Activated CD4-positive, alpha-beta T cell treated with anti-CD3 and anti-CD28 coated beads for 36 hours (primary cell): ENCODE measurements at regions not wholly inside any gene's neighbourhood (a gene's known extent, or its start where the extent isn't known, plus 50 kb on each side); places are given as distances from the start of the nearest gene placed in this dataset.
"Not testable (repeated sequence)": the region's sequence is repeated elsewhere in the genome, so short reads cannot be mapped to it uniquely, and the experiment has no call there.

Experiments used
- ATAC-seq: fragments of 200-7000 bp; cut with Tn5 transposase; one replicate; pipeline ENCODE4 v1.10.0; 2021; ENCODE audit warnings: mild to moderate bottlenecking, moderate library complexity
- CTCF ChIA-PET: fragments of 350-600 bp; sonication (Branson Sonifier 250); formaldehyde crosslinking; loops from one replicate; lab custom pipeline; 2021; ENCODE audit warnings: antibody characterized with exemption; lab: Charles Lee
- POLR2A ChIA-PET: fragments of 350-600 bp; sonication (Branson Sonifier 250); formaldehyde crosslinking; loops from one replicate; lab custom pipeline; 2021; ENCODE audit warnings: antibody characterized with exemption, inconsistent platforms; lab: Charles Lee
- DNase-seq: peaks from one replicate; pipeline ENCODE4 v3.0.0-alpha.2; 2020
- H3K27ac Mint-ChIP-seq: one replicate; pipeline ENCODE4 v1.8.0; 2021; ENCODE audit warnings: mixed read lengths
- H3K27me3 Mint-ChIP-seq: one replicate; pipeline ENCODE4 v1.8.0; 2021; ENCODE audit warnings: mixed read lengths
- H3K36me3 Mint-ChIP-seq: one replicate; pipeline ENCODE4 v1.8.0; 2021; ENCODE audit warnings: low read depth, mixed read lengths
- H3K4me1 Mint-ChIP-seq: one replicate; pipeline ENCODE4 v1.8.0; 2021; ENCODE audit warnings: mixed read lengths
- H3K4me3 Mint-ChIP-seq: one replicate; pipeline ENCODE4 v1.8.0; 2021; ENCODE audit warnings: mild to moderate bottlenecking, moderate library complexity, mixed read lengths
- H3K9me3 Mint-ChIP-seq: one replicate; pipeline ENCODE4 v1.8.0; 2021; ENCODE audit warnings: low read depth, mixed read lengths
- intact Hi-C, 2 experiments: fragments of 100-400 bp; cut with DNase I in 1 of 2; cut with micrococcal nuclease in 1 of 2; formaldehyde crosslinking; loops; one replicate each; pipeline versions ENCODE4 v1.14.2 to v1.15.1; 2022 to 2024; cut with DNase I, micrococcal nuclease

GRCh38 chr10:91745090-91745831 lies 53.0 kb upstream of the TNKS2 start:
- no peaks in the 10 kb centered on the region for H3K36me3 Mint-ChIP-seq
- H3K27me3 Mint-ChIP-seq: peaks cover 22% of the 10 kb centered on the region
- H3K9me3 Mint-ChIP-seq: no peaks in the 10 kb centered on the region
- intact Hi-C loops: no loop called here
- H3K27ac Mint-ChIP-seq: no peak overlapping the region
- ChIA-PET CTCF (interaction anchor here (0.8 to 2.2 kb wide), 2 partner anchors 14 to 169 kb away, joined by 3 to 5 read pairs; no protein-coding TSS in a partner anchor), POLR2A (no interaction called here)
- DNase-seq (no peak), ATAC-seq (no peak)
- no peaks in the 10 kb centered on the region for H3K4me1 Mint-ChIP-seq
- H3K4me3 Mint-ChIP-seq: no peak overlapping the region

GRCh38 chr10:91743465-91743864 lies 54.8 kb upstream of the TNKS2 start:
- DNase-seq: no peak
- ChIA-PET POLR2A (no interaction called here), CTCF (no interaction called here)
- H3K27me3 Mint-ChIP-seq: peaks cover 32% of the 10 kb centered on the region
- no peak for ATAC-seq
- H3K36me3 Mint-ChIP-seq: no peaks in the 10 kb centered on the region
- no peaks in the 10 kb centered on the region for H3K9me3 Mint-ChIP-seq
- H3K4me1 Mint-ChIP-seq: no peaks in the 10 kb centered on the region
- no peak overlapping the region for H3K4me3 Mint-ChIP-seq
- intact Hi-C loops: no loop called here
- no peak overlapping the region for H3K27ac Mint-ChIP-seq

GRCh38 chr10:91742229-91742628 lies 56.0 kb upstream of the TNKS2 start:
- H3K9me3 Mint-ChIP-seq: no peaks in the 10 kb centered on the region
- CTCF ChIA-PET: interaction anchor here (0.7 to 1.1 kb wide), 2 partner anchors 47 to 58 kb away, joined by 3 read pairs; no protein-coding TSS in a partner anchor
- H3K4me1 Mint-ChIP-seq: no peaks in the 10 kb centered on the region
- ATAC-seq (no peak), DNase-seq (no peak)
- POLR2A ChIA-PET: no interaction called here
- no peak overlapping the region for H3K27ac Mint-ChIP-seq
- intact Hi-C loops: no loop called here
- peaks cover 42% of the 10 kb centered on the region for H3K27me3 Mint-ChIP-seq
- no peaks in the 10 kb centered on the region for H3K36me3 Mint-ChIP-seq
- no peak overlapping the region for H3K4me3 Mint-ChIP-seq

- ATAC-seq: no peak
- Mint-ChIP-seq H3K4me3 (no peak overlapping the region), H3K36me3 (no peaks in the 10 kb centered on the region), H3K27ac (no peak overlapping the region), H3K4me1 (no peaks in the 10 kb centered on the region), H3K9me3 (no peaks in the 10 kb centered on the region), H3K27me3 (peaks cover 45% of the 10 kb centered on the region)
- intact Hi-C loops: no loop called here
- ChIA-PET CTCF (no interaction called here), POLR2A (no interaction called here)
- no peak for DNase-seq
These were observed 56.9 kb upstream of the TNKS2 start for GRCh38 chr10:91741356-91741755.

- intact Hi-C loops: no loop called here
- H3K36me3 Mint-ChIP-seq: no peaks in the 10 kb centered on the region
These were observed 57.8 kb upstream of the TNKS2 start for GRCh38 chr10:91740353-91740924.

GRCh38 chr10:91732265-91732664 lies 66.0 kb upstream of the TNKS2 start:
- H3K4me1 Mint-ChIP-seq, H3K36me3 Mint-ChIP-seq, DNase-seq, H3K27ac Mint-ChIP-seq, H3K4me3 Mint-ChIP-seq, H3K9me3 Mint-ChIP-seq, CTCF ChIA-PET, intact Hi-C loops, ATAC-seq, POLR2A ChIA-PET: not testable (repeated sequence)
- H3K27me3 Mint-ChIP-seq: peaks cover 16% of the 10 kb centered on the region

More at GRCh38 chr10:91740353-91740924, 57.8 kb upstream of the TNKS2 start:
- no peak overlapping the region for H3K27ac Mint-ChIP-seq
- H3K4me3 Mint-ChIP-seq: no peak overlapping the region
- POLR2A ChIA-PET: no interaction called here
- ATAC-seq (no peak), DNase-seq (no peak)
- H3K9me3 Mint-ChIP-seq: no peaks in the 10 kb centered on the region
- peaks cover 45% of the 10 kb centered on the region for H3K27me3 Mint-ChIP-seq
- no peaks in the 10 kb centered on the region for H3K4me1 Mint-ChIP-seq
- CTCF ChIA-PET: no interaction called here

- H3K9me3 Mint-ChIP-seq, H3K27ac Mint-ChIP-seq, CTCF ChIA-PET, H3K36me3 Mint-ChIP-seq, DNase-seq, ATAC-seq, H3K4me1 Mint-ChIP-seq, intact Hi-C loops, H3K27me3 Mint-ChIP-seq, H3K4me3 Mint-ChIP-seq, POLR2A ChIA-PET: not testable (repeated sequence)
These were observed 68.9 kb upstream of the TNKS2 start for GRCh38 chr10:91729339-91729738.

- intact Hi-C loops: no loop called here
- CTCF ChIA-PET: interaction anchor here (1.1 kb wide), 1 partner anchor 42 kb away, joined by 3 read pairs; no protein-coding TSS in a partner anchor
- H3K36me3 Mint-ChIP-seq: no peaks in the 10 kb centered on the region
- no peak for ATAC-seq
- POLR2A ChIA-PET: no interaction called here
- H3K27ac Mint-ChIP-seq: no peak overlapping the region
- peaks cover 5% of the 10 kb centered on the region for H3K9me3 Mint-ChIP-seq
- no peaks in the 10 kb centered on the region for H3K4me1 Mint-ChIP-seq
- DNase-seq: no peak
- peaks cover 5% of the 10 kb centered on the region for H3K27me3 Mint-ChIP-seq
- no peak overlapping the region for H3K4me3 Mint-ChIP-seq
These were observed 71.9 kb upstream of the TNKS2 start for GRCh38 chr10:91726355-91726754.

- no peaks in the 10 kb centered on the region for H3K4me1 Mint-ChIP-seq
- intact Hi-C loops: no loop called here
- no peak for ATAC-seq
- DNase-seq: no peak
- H3K9me3 Mint-ChIP-seq: peaks cover 5% of the 10 kb centered on the region
- CTCF ChIA-PET: no interaction called here
- no peak overlapping the region for H3K27ac Mint-ChIP-seq
- no peaks in the 10 kb centered on the region for H3K36me3 Mint-ChIP-seq
- POLR2A ChIA-PET: no interaction called here
- H3K27me3 Mint-ChIP-seq: peaks cover 8% of the 10 kb centered on the region
- no peak overlapping the region for H3K4me3 Mint-ChIP-seq
These were observed 73.3 kb upstream of the TNKS2 start for GRCh38 chr10:91724933-91725332.

- H3K4me3 Mint-ChIP-seq: no peak overlapping the region
- no peak overlapping the region for H3K27ac Mint-ChIP-seq
- peaks cover 15% of the 10 kb centered on the region for H3K27me3 Mint-ChIP-seq
- intact Hi-C loops: no loop called here
- POLR2A ChIA-PET: no interaction called here
- DNase-seq (no peak), ATAC-seq (no peak)
- H3K36me3 Mint-ChIP-seq: no peaks in the 10 kb centered on the region
- no peaks in the 10 kb centered on the region for H3K4me1 Mint-ChIP-seq
- CTCF ChIA-PET: no interaction called here
- no peaks in the 10 kb centered on the region for H3K9me3 Mint-ChIP-seq
These were observed 80.7 kb upstream of the PPP1R3C start for GRCh38 chr10:91713461-91714072.

GRCh38 chr10:91711885-91712680 lies 79.2 kb upstream of the PPP1R3C start:
- H3K36me3 Mint-ChIP-seq: no peaks in the 10 kb centered on the region
- ATAC-seq (no peak), DNase-seq (no peak)
- H3K9me3 Mint-ChIP-seq: no peaks in the 10 kb centered on the region
- ChIA-PET POLR2A (no interaction called here), CTCF (interaction anchor here (0.6 to 0.7 kb wide), 2 partner anchors 398 to 421 kb away, joined by 3 to 6 read pairs; no protein-coding TSS in a partner anchor)
- H3K4me1 Mint-ChIP-seq: no peaks in the 10 kb centered on the region
- no peak overlapping the region for H3K27ac Mint-ChIP-seq
- H3K27me3 Mint-ChIP-seq: peaks cover 11% of the 10 kb centered on the region
- intact Hi-C loops: no loop called here
- H3K4me3 Mint-ChIP-seq: no peak overlapping the region
